ENCODE measurements at regions not wholly inside any gene's neighbourhood (a gene's known extent, or its start where the extent isn't known, plus 50 kb on each side); places are given as distances from the start of the nearest gene placed in this dataset.

DNA sequence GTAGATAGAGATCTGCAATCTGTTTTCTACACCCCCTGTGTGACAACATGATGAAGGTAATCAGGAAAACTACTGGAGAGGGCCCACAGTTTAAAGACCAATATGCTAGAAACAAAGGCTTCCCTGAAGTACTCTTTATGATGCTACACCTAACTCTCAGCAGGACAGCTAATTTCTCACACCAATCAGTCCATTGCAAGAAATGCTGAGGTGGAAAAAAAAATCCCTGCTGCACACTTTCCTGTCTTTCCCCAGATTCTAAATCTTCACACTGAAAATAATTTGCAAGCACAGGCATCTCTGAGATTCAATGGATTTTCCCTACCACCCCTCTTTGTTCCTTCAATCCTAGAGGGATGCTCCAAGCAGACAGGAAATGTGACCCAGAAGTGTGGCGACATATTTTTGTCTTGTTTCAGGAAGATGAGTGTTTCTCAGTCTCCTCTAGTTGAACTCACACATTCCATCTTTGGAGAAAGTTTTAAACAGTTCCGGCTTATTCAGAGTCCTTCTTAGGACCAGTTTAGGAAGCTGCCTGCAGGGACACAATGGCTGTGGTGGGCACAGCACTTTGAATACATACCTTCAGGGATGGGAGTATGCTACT is 671.6 kb downstream of the DIAPH3 start:
- H3K4me1 ChIP-seq (ENCODE audit: insufficient read depth, low read length): no peaks in the 10 kb centered on the region
- intact Hi-C loops (cut with micrococcal nuclease): no loop called here
- peaks cover 4 to 8% of the 10 kb centered on the region in 2 donors for H3K27me3 Mint-ChIP-seq
- no peaks in the 10 kb centered on the region for H3K27me3 ChIP-seq (ENCODE audit: insufficient read depth, low read length)
- H3K4me1 Mint-ChIP-seq: no peaks in the 10 kb centered on the region
- no peak overlapping the region for H3K4me3 Mint-ChIP-seq
- no peaks in the 10 kb centered on the region for H3K36me3 ChIP-seq (ENCODE audit: insufficient read depth, low read length)
- no peak overlapping the region for H3K27ac Mint-ChIP-seq
- H3K27ac ChIP-seq (ENCODE audit: low read depth, low read length): no peak overlapping the region
- CTCF ChIA-PET (ENCODE audit: partially characterized antibody): no interaction called here
- DNase-seq: no peak
- POLR2A ChIA-PET (ENCODE audit: partially characterized antibody): no interaction called here
- no peak overlapping the region for H3K4me3 ChIP-seq (ENCODE audit: low read length in 2 of 2)
- no peaks in the 10 kb centered on the region for H3K9me3 ChIP-seq (ENCODE audit: control insufficient read depth in 1 of 2, low read length in 2 of 2)
- H3K9me3 Mint-ChIP-seq: peaks cover 0 to 2% (median 0%) of the 10 kb centered on the region in 8 donors
- H3K36me3 Mint-ChIP-seq: no peaks in the 10 kb centered on the region

DNA sequence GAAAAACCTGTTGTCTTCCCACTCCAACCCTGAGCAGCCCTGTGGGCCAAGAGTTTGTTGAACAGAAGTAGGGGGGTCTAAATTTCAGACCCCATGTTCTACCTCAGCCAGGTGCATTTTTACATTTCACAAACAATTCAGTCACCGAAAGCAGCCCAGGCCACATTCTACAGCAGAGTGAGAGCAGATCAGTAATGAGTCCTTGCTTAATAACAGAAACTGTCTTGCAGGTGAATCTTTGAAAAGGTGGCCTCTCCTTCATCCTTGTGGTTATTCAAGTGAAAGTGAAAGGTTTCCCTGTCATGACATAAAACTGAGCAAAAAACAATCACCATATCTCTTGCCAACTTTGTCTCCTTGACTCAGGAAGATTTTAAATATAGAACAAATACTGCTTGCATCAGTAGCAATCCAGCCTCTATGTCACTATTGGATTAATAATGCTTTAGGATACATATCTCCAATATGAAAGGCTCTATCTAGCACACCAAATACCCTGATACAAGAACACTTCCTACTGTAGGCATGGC is 670.2 kb downstream of the DIAPH3 start:
- Histone ChIP-seq H3K9me3 (ENCODE audit: control insufficient read depth in 1 of 2, low read length in 2 of 2) (no peaks in the 10 kb centered on the region), H3K36me3 (ENCODE audit: insufficient read depth, low read length) (no peaks in the 10 kb centered on the region), H3K4me1 (ENCODE audit: insufficient read depth, low read length) (no peaks in the 10 kb centered on the region), H3K27me3 (ENCODE audit: insufficient read depth, low read length) (no peaks in the 10 kb centered on the region), H3K4me3 (ENCODE audit: low read length in 2 of 2) (no peak overlapping the region), H3K27ac (ENCODE audit: low read depth, low read length) (no peak overlapping the region)
- Mint-ChIP-seq H3K27me3 (peaks cover 1 to 6% of the 10 kb centered on the region in 2 donors), H3K27ac (no peak overlapping the region), H3K36me3 (no peaks in the 10 kb centered on the region), H3K4me3 (no peak overlapping the region), H3K9me3 (no peaks in the 10 kb centered on the region), H3K4me1 (no peaks in the 10 kb centered on the region)
- no peak for DNase-seq
- intact Hi-C loops (cut with micrococcal nuclease): no loop called here
- ChIA-PET CTCF (ENCODE audit: partially characterized antibody) (no interaction called here), POLR2A (ENCODE audit: partially characterized antibody) (no interaction called here)

DNA sequence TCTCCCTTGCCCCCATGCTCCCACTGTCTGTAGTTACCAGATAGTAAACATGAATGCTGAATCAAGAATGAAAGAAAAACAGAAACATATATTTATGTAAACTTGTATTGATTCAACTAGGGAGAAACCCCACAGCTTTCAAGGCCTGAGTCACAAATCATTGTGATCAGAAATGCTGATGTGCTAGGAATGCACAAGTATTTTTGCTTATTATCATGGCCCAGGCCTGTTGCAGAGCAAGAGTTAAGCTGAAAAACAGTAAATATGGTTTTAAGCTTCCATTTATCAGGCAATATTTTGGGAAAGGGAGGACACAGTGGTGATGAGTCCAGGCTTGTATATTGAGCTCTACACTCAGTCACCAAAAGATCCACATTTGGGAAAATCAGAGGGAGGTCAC is 669.6 kb downstream of the DIAPH3 start:
- Mint-ChIP-seq H3K27me3 (peaks cover 0 to 2% of the 10 kb centered on the region in 2 donors), H3K36me3 (no peaks in the 10 kb centered on the region), H3K9me3 (no peaks in the 10 kb centered on the region), H3K27ac (no peak overlapping the region), H3K4me1 (no peaks in the 10 kb centered on the region), H3K4me3 (no peak overlapping the region)
- no peaks in the 10 kb centered on the region for H3K4me1 ChIP-seq (ENCODE audit: insufficient read depth, low read length)
- intact Hi-C loops (cut with micrococcal nuclease): no loop called here
- no peaks in the 10 kb centered on the region for H3K9me3 ChIP-seq (ENCODE audit: control insufficient read depth in 1 of 2, low read length in 2 of 2)
- H3K36me3 ChIP-seq (ENCODE audit: insufficient read depth, low read length): no peaks in the 10 kb centered on the region
- CTCF ChIA-PET (ENCODE audit: partially characterized antibody): no interaction called here
- H3K4me3 ChIP-seq (ENCODE audit: low read length in 2 of 2): no peak overlapping the region
- H3K27me3 ChIP-seq (ENCODE audit: insufficient read depth, low read length): no peaks in the 10 kb centered on the region
- H3K27ac ChIP-seq (ENCODE audit: low read depth, low read length): no peak overlapping the region
- POLR2A ChIA-PET (ENCODE audit: partially characterized antibody): no interaction called here
- no peak for DNase-seq

DNA sequence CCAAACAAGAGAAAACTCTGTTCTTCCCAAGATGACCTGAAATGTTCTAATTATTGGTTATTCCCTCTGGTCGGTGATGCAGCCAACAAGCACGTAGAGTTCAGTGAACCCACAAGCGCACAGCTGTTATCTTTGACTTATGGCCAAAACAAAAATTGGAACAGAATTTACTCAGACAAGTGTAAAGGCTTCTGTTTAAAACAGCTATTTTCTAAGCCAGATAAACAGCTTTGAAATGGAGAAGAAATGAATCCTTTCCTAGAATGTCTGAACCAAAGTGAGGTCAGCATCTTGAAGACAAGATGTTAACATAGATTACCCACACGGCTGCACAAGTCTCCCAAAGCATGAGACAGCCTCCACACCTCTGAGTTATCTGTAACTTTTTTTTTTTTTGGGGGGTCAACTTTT is 669.2 kb downstream of the DIAPH3 start:
- no peaks in the 10 kb centered on the region for H3K4me1 Mint-ChIP-seq
- ChIA-PET CTCF (ENCODE audit: partially characterized antibody) (no interaction called here), POLR2A (ENCODE audit: partially characterized antibody) (no interaction called here)
- no peaks in the 10 kb centered on the region for H3K4me1 ChIP-seq (ENCODE audit: insufficient read depth, low read length)
- H3K27me3 Mint-ChIP-seq: peaks cover under 1 to 2% of the 10 kb centered on the region in 2 donors
- no peaks in the 10 kb centered on the region for H3K36me3 Mint-ChIP-seq
- no peak overlapping the region for H3K4me3 ChIP-seq (ENCODE audit: low read length in 2 of 2)
- DNase-seq: no peak
- H3K27me3 ChIP-seq (ENCODE audit: insufficient read depth, low read length): no peaks in the 10 kb centered on the region
- H3K27ac Mint-ChIP-seq: no peak overlapping the region
- peaks cover 0 to under 1% (median 0%) of the 10 kb centered on the region in 8 donors for H3K9me3 Mint-ChIP-seq
- no peaks in the 10 kb centered on the region for H3K36me3 ChIP-seq (ENCODE audit: insufficient read depth, low read length)
- H3K4me3 Mint-ChIP-seq: no peak overlapping the region
- intact Hi-C loops (cut with micrococcal nuclease): no loop called here
- no peaks in the 10 kb centered on the region for H3K9me3 ChIP-seq (ENCODE audit: control insufficient read depth in 1 of 2, low read length in 2 of 2)
- H3K27ac ChIP-seq (ENCODE audit: low read depth, low read length): no peak overlapping the region

DNA sequence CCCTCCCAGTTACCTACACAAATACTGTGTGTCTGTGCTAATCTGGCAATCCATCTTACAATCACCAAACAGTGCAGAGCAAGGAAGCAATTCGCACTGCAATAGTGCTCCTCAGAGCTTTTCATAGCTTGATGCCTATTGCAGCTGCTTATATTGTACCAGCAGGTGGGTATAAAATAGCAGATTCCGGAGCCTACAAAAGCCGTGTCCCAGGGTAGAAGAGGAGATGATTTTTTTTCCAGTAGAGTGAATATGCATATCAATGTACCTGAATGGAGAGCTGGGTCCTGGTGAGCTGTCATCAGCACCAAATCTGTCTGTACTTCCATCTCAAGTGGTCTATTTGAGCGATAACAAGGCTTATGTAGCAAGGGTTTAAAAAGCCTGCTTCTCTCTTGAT is 668.4 kb downstream of the DIAPH3 start:
- Histone ChIP-seq H3K4me1 (ENCODE audit: insufficient read depth, low read length) (no peaks in the 10 kb centered on the region), H3K27ac (ENCODE audit: low read depth, low read length) (no peak overlapping the region), H3K9me3 (ENCODE audit: control insufficient read depth in 1 of 2, low read length in 2 of 2) (no peaks in the 10 kb centered on the region), H3K4me3 (ENCODE audit: low read length in 2 of 2) (no peak overlapping the region), H3K27me3 (ENCODE audit: insufficient read depth, low read length) (no peaks in the 10 kb centered on the region), H3K36me3 (ENCODE audit: insufficient read depth, low read length) (no peaks in the 10 kb centered on the region)
- Mint-ChIP-seq H3K4me1 (no peaks in the 10 kb centered on the region), H3K36me3 (no peaks in the 10 kb centered on the region), H3K27ac (no peak overlapping the region), H3K9me3 (peaks cover 0 to 2% (median 0%) of the 10 kb centered on the region in 8 donors), H3K27me3 (peaks cover 0 to 2% of the 10 kb centered on the region in 2 donors), H3K4me3 (no peak overlapping the region)
- intact Hi-C loops (cut with micrococcal nuclease): no loop called here
- DNase-seq: no peak
- ChIA-PET CTCF (ENCODE audit: partially characterized antibody) (no interaction called here), POLR2A (ENCODE audit: partially characterized antibody) (no interaction called here)

DNA sequence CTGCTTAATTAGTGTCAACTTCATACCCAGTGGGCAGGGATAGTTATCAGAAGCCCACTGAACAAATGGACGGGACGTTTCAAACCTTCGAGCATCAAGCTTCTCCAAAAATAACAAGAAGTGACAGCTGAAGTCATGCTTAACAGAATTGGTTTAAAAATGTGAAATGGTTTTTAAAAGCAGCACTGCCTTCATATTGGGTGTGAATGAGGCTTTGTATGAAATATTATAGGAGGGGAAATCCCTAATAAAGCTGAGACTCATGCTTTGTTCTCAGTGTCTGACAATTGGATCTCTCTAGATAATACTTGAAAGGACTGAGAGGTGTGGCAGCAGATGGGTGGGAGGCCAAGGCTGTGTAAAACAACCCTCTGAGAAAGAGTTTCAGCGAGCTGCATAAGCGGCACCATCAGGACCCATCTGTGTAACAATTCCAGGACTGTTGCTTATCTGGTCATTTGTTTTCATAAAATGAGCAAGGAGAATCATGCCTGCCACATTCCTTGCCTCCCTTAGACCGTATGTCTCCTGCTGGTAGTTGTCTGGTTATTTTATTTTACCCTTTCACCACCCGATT is 667.7 kb downstream of the DIAPH3 start:
- Mint-ChIP-seq H3K4me1 (no peaks in the 10 kb centered on the region), H3K27ac (no peak overlapping the region), H3K36me3 (no peaks in the 10 kb centered on the region), H3K9me3 (peaks cover 0 to 2% (median 0%) of the 10 kb centered on the region in 8 donors), H3K27me3 (peaks cover 0 to 2% of the 10 kb centered on the region in 2 donors), H3K4me3 (no peak overlapping the region)
- H3K4me3 ChIP-seq (ENCODE audit: low read length in 2 of 2): no peak overlapping the region
- DNase-seq: no peak
- no peaks in the 10 kb centered on the region for H3K4me1 ChIP-seq (ENCODE audit: insufficient read depth, low read length)
- ChIA-PET POLR2A (ENCODE audit: partially characterized antibody) (no interaction called here), CTCF (ENCODE audit: partially characterized antibody) (no interaction called here)
- no peak overlapping the region for H3K27ac ChIP-seq (ENCODE audit: low read depth, low read length)
- H3K27me3 ChIP-seq (ENCODE audit: insufficient read depth, low read length): no peaks in the 10 kb centered on the region
- H3K9me3 ChIP-seq (ENCODE audit: control insufficient read depth in 1 of 2, low read length in 2 of 2): no peaks in the 10 kb centered on the region
- H3K36me3 ChIP-seq (ENCODE audit: insufficient read depth, low read length): no peaks in the 10 kb centered on the region
- intact Hi-C loops (cut with micrococcal nuclease): no loop called here

DNA sequence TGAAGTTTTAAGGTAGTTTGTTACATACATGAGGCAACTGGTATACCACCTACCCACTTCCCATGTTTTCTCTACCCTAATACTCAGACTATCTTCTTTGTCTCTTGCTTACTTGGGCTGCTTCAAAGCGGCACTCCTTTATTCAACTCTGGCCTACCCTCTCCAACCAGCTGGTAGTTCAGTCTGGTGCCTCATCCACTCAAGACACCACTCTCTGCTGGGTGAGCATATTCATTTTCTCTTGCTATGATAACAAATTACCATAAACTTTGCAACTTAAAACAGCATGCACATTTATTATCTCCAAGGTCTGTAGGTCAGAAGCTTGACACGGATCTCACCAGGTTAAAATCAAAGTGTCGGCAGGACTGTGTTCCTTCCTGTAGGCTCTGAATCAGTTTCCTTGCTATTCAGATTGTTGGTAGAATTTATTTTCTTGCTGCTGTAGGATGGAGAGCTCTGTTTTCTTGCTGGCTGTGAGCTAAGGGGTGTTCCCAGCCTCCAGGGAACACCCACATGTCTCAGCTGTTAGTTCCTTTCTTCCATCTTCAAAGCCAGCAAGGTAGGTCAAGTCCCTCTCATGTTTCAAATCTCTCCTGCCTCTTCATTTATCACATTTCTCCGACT is 666.0 kb downstream of the DIAPH3 start:
- H3K4me1 ChIP-seq (ENCODE audit: insufficient read depth, low read length): no peaks in the 10 kb centered on the region
- H3K4me3 Mint-ChIP-seq: no peak overlapping the region
- H3K27ac ChIP-seq (ENCODE audit: low read depth, low read length): no peak overlapping the region
- peaks cover 0 to 2% of the 10 kb centered on the region in 2 donors for H3K27me3 Mint-ChIP-seq
- POLR2A ChIA-PET (ENCODE audit: partially characterized antibody): no interaction called here
- DNase-seq: no peak
- H3K4me1 Mint-ChIP-seq: no peaks in the 10 kb centered on the region
- intact Hi-C loops (cut with micrococcal nuclease): no loop called here
- H3K9me3 ChIP-seq (ENCODE audit: control insufficient read depth in 1 of 2, low read length in 2 of 2): no peaks in the 10 kb centered on the region
- H3K36me3 Mint-ChIP-seq: no peaks in the 10 kb centered on the region
- no peak overlapping the region for H3K4me3 ChIP-seq (ENCODE audit: low read length in 2 of 2)
- H3K27ac Mint-ChIP-seq: no peak overlapping the region
- CTCF ChIA-PET (ENCODE audit: partially characterized antibody): interaction anchor here (0.7 kb wide), 1 partner anchor 296 kb away, joined by 3 read pairs; no protein-coding TSS in a partner anchor
- no peaks in the 10 kb centered on the region for H3K36me3 ChIP-seq (ENCODE audit: insufficient read depth, low read length)
- no peaks in the 10 kb centered on the region for H3K27me3 ChIP-seq (ENCODE audit: insufficient read depth, low read length)
- H3K9me3 Mint-ChIP-seq: peaks cover 0 to 4% (median 0%) of the 10 kb centered on the region in 8 donors

Measured in CD4-positive, alpha-beta memory T cell (primary cell).